SK-N-SH (cell line): ENCODE measurements at regions not wholly inside any gene's neighbourhood (a gene's known extent, or its start where the extent isn't known, plus 50 kb on each side); places are given as distances from the start of the nearest gene placed in this dataset.

ENCODE experiments used
- EP300 ChIP-seq, 2 experiments: IDR thresholded peaks; 2 replicates each; pipeline versions ENCODE4 v1.4.0 to v1.6.1; 2012; ENCODE audit warnings: borderline replicate concordance in 1 of 2, low read depth in 1 of 2, low read length in 1 of 2
- TF ChIP-seq, protein P1 (sequence below): fragments of 200-600 bp; sonication (generic); IDR thresholded peaks from 2 replicates; pipeline ENCODE4 v1.6.1; 2017; ENCODE audit warnings: antibody characterized with exemption, mild to moderate bottlenecking, moderate library complexity

- TF ChIP-seq, protein P1, sequence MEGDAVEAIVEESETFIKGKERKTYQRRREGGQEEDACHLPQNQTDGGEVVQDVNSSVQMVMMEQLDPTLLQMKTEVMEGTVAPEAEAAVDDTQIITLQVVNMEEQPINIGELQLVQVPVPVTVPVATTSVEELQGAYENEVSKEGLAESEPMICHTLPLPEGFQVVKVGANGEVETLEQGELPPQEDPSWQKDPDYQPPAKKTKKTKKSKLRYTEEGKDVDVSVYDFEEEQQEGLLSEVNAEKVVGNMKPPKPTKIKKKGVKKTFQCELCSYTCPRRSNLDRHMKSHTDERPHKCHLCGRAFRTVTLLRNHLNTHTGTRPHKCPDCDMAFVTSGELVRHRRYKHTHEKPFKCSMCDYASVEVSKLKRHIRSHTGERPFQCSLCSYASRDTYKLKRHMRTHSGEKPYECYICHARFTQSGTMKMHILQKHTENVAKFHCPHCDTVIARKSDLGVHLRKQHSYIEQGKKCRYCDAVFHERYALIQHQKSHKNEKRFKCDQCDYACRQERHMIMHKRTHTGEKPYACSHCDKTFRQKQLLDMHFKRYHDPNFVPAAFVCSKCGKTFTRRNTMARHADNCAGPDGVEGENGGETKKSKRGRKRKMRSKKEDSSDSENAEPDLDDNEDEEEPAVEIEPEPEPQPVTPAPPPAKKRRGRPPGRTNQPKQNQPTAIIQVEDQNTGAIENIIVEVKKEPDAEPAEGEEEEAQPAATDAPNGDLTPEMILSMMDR: no peak
- no peak for TF ChIP-seq EP300 (IDR thresholded peaks at IDR 0.05; ENCODE audit: borderline replicate concordance in 1 of 2, low read depth in 1 of 2, low read length in 1 of 2)
Measured at GRCh38 chr22:48249713-48250268, 1487.3 kb downstream of the TBC1D22A start.
